MG63 (cell line): ENCODE measurements at regions not wholly inside any gene's neighbourhood (a gene's known extent, or its start where the extent isn't known, plus 50 kb on each side); places are given as distances from the start of the nearest gene placed in this dataset.

Experiments
- DNase-seq: peaks from one replicate; pipeline ENCODE4 v3.0.0-alpha.2; 2020
- H3K27me3 ChIP-seq: fragments of 250-450 bp; sonication (Bioruptor Pico); 2 replicates; pipeline ENCODE4 v1.5.1; 2020; ENCODE audit warnings: mild to moderate bottlenecking, moderate library complexity
- H3K36me3 ChIP-seq: fragments of 250-450 bp; sonication (Bioruptor Pico); 2 replicates; pipeline ENCODE4 v1.5.1; 2020; ENCODE audit warnings: mild to moderate bottlenecking, moderate library complexity
- H3K4me3 ChIP-seq: fragments of 250-450 bp; sonication (Bioruptor Pico); 2 replicates; pipeline ENCODE4 v1.5.1; 2020; ENCODE audit warnings: mild to moderate bottlenecking, moderate library complexity
- H3K9me3 ChIP-seq: fragments of 250-450 bp; sonication (Bioruptor Pico); 2 replicates; pipeline ENCODE4 v1.5.1; 2020; ENCODE audit warnings: mild to moderate bottlenecking, moderate library complexity

- H3K9me3 ChIP-seq, result 0 out of 2 replicates have a peak, but pooled peaks cover 4% of the 10 kb centered on the region
- H3K4me3 ChIP-seq, result no peak overlapping the region
- no peaks in the 10 kb centered on the region for H3K36me3 ChIP-seq
- DNase-seq, result no peak
- no peaks in the 10 kb centered on the region; the same call in 1 of the 2 replicates for H3K27me3 ChIP-seq
These were observed 151.6 kb downstream of the ZIC5 start for GRCh38 chr13:99819967-99820366.

GRCh38 chr13:99816321-99816720 lies 155.2 kb downstream of the ZIC5 start:
- no peaks in the 10 kb centered on the region for H3K9me3 ChIP-seq
- no peak for DNase-seq
- no peak overlapping the region for H3K4me3 ChIP-seq
- no peaks in the 10 kb centered on the region; the same call in 1 of the 2 replicates for H3K27me3 ChIP-seq
- H3K36me3 ChIP-seq, result no peaks in the 10 kb centered on the region

- Histone ChIP-seq H3K9me3 (no peaks in the 10 kb centered on the region), H3K4me3 (no peak overlapping the region), H3K27me3 (no peaks in the 10 kb centered on the region; the same call in 1 of the 2 replicates), H3K36me3 (no peaks in the 10 kb centered on the region)
- DNase-seq, result no peak
These were observed 158.1 kb downstream of the ZIC5 start for GRCh38 chr13:99813336-99814095.

GRCh38 chr13:99812625-99813024 lies 158.9 kb downstream of the ZIC5 start:
- H3K27me3 ChIP-seq, result no peaks in the 10 kb centered on the region
- DNase-seq, result peak; percentile 69
- H3K9me3 ChIP-seq, result no peaks in the 10 kb centered on the region
- H3K36me3 ChIP-seq, result no peaks in the 10 kb centered on the region
- H3K4me3 ChIP-seq, result no peak overlapping the region

- DNase-seq, result no peak
- no peak overlapping the region for H3K4me3 ChIP-seq
- H3K9me3 ChIP-seq, result no peaks in the 10 kb centered on the region
- no peaks in the 10 kb centered on the region for H3K36me3 ChIP-seq
- H3K27me3 ChIP-seq, result no peaks in the 10 kb centered on the region
These were observed 160.4 kb downstream of the ZIC5 start for GRCh38 chr13:99811067-99811700.

GRCh38 chr13:99809926-99810325 lies 161.6 kb downstream of the ZIC5 start:
- Histone ChIP-seq H3K36me3 (no peaks in the 10 kb centered on the region), H3K9me3 (no peaks in the 10 kb centered on the region), H3K4me3 (no peak overlapping the region), H3K27me3 (no peaks in the 10 kb centered on the region)
- no peak for DNase-seq

- no peaks in the 10 kb centered on the region for H3K27me3 ChIP-seq
- H3K9me3 ChIP-seq, result no peaks in the 10 kb centered on the region
- H3K36me3 ChIP-seq, result no peaks in the 10 kb centered on the region
- no peak overlapping the region for H3K4me3 ChIP-seq
- DNase-seq, result no peak
These were observed 162.1 kb downstream of the ZIC5 start for GRCh38 chr13:99809496-99809895.

- Histone ChIP-seq H3K4me3 (no peak overlapping the region), H3K9me3 (no peaks in the 10 kb centered on the region), H3K36me3 (no peaks in the 10 kb centered on the region), H3K27me3 (no peaks in the 10 kb centered on the region)
- DNase-seq, result no peak
These were observed 162.8 kb downstream of the ZIC5 start for GRCh38 chr13:99808786-99809185.

GRCh38 chr13:99806671-99807070 lies 164.9 kb downstream of the ZIC5 start:
- no peak for DNase-seq
- Histone ChIP-seq H3K4me3 (no peak overlapping the region), H3K27me3 (no peaks in the 10 kb centered on the region; the same call in 1 of the 2 replicates), H3K9me3 (no peaks in the 10 kb centered on the region), H3K36me3 (no peaks in the 10 kb centered on the region)

GRCh38 chr13:99805361-99805760 lies 166.2 kb downstream of the ZIC5 start:
- Histone ChIP-seq H3K9me3 (no peaks in the 10 kb centered on the region), H3K36me3 (no peaks in the 10 kb centered on the region), H3K27me3 (no peaks in the 10 kb centered on the region; the same call in 1 of the 2 replicates), H3K4me3 (no peak overlapping the region)
- no peak for DNase-seq

GRCh38 chr13:99803141-99803540 lies 168.4 kb downstream of the ZIC5 start:
- Histone ChIP-seq H3K9me3 (no peaks in the 10 kb centered on the region), H3K27me3 (no peaks in the 10 kb centered on the region; the same call in 1 of the 2 replicates), H3K36me3 (no peaks in the 10 kb centered on the region), H3K4me3 (no peak overlapping the region)
- no peak for DNase-seq

- no peak overlapping the region for H3K4me3 ChIP-seq
These were observed 169.2 kb downstream of the ZIC5 start for GRCh38 chr13:99802416-99802815.

GRCh38 chr13:99800951-99801350 lies 170.6 kb downstream of the ZIC5 start:
- DNase-seq, result no peak
- no peaks in the 10 kb centered on the region for H3K36me3 ChIP-seq
- no peaks in the 10 kb centered on the region; the same call in 1 of the 2 replicates for H3K27me3 ChIP-seq
- no peaks in the 10 kb centered on the region for H3K9me3 ChIP-seq
- no peak overlapping the region for H3K4me3 ChIP-seq

More at GRCh38 chr13:99802416-99802815, 169.2 kb downstream of the ZIC5 start:
- H3K27me3 ChIP-seq, result no peaks in the 10 kb centered on the region; the same call in 1 of the 2 replicates
- no peak for DNase-seq
- H3K9me3 ChIP-seq, result no peaks in the 10 kb centered on the region
- H3K36me3 ChIP-seq, result no peaks in the 10 kb centered on the region

GRCh38 chr13:99800011-99800410 lies 171.6 kb downstream of the ZIC5 start:
- Histone ChIP-seq H3K27me3 (no peaks in the 10 kb centered on the region; the same call in 1 of the 2 replicates), H3K4me3 (no peak overlapping the region), H3K36me3 (no peaks in the 10 kb centered on the region), H3K9me3 (no peaks in the 10 kb centered on the region)
- peak; percentile 7 for DNase-seq

GRCh38 chr13:99798756-99799155 lies 172.8 kb downstream of the ZIC5 start:
- H3K36me3 ChIP-seq, result no peaks in the 10 kb centered on the region
- H3K27me3 ChIP-seq, result no peaks in the 10 kb centered on the region; the same call in 1 of the 2 replicates
- no peak for DNase-seq
- no peaks in the 10 kb centered on the region for H3K9me3 ChIP-seq
- H3K4me3 ChIP-seq, result no peak overlapping the region

- Histone ChIP-seq H3K27me3 (no peaks in the 10 kb centered on the region), H3K9me3 (no peaks in the 10 kb centered on the region), H3K36me3 (no peaks in the 10 kb centered on the region), H3K4me3 (no peak overlapping the region)
- no peak for DNase-seq
These were observed 173.9 kb downstream of the ZIC5 start for GRCh38 chr13:99797691-99798090.

- Histone ChIP-seq H3K27me3 (no peaks in the 10 kb centered on the region; the same call in 1 of the 2 replicates), H3K9me3 (no peaks in the 10 kb centered on the region), H3K36me3 (no peaks in the 10 kb centered on the region), H3K4me3 (no peak overlapping the region)
- peak; percentile 18 for DNase-seq
These were observed 175.3 kb downstream of the ZIC5 start for GRCh38 chr13:99796175-99796819.
